ENCODE measurements at regions not wholly inside any gene's neighbourhood (a gene's known extent, or its start where the extent isn't known, plus 50 kb on each side); places are given as distances from the start of the nearest gene placed in this dataset.

- no peak for TF ChIP-seq CTCF (IDR thresholded peaks at IDR 0.05)
- no peak for TF ChIP-seq POLR2A (IDR thresholded peaks at IDR 0.05)
Measured at GRCh38 chr7:86025807-86026206, 617.9 kb upstream of the GRM3 start.

Measured in heart left ventricle (tissue), 13 donors.